ENCODE measurements at regions not wholly inside any gene's neighbourhood (a gene's known extent, or its start where the extent isn't known, plus 50 kb on each side); places are given as distances from the start of the nearest gene placed in this dataset.

DNA sequence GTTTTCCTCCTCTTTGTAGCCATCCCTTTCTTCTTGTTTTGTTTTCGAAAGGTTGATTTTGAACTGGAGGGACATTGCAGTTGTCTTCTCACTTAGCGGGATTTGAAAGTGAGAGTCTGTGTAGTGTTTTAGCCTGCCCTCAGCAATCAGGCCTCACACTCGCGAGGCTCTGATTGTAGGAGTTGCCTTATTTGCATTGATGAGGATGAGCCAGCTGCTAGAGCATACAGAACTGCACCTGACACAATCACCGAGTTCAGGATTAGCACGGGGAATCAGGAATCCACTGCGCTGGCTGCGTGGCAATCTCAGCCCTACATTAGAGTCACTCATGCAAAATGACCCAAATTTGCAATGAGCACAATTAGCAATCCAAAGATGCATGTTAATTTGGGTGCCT is 122.5 kb upstream of the TMEM161B start:
- Histone ChIP-seq H3K36me3 (ENCODE audit: control insufficient read depth in 2 of 2, extremely low read depth in 1 of 2, insufficient read depth in 1 of 2, low read length in 1 of 2) (no peaks in the 10 kb centered on the region), H3K9me3 (no peaks in the 10 kb centered on the region), H3K27ac (ENCODE audit: low read length) (no peak overlapping the region), H3K4me3 (ENCODE audit: control insufficient read depth in 1 of 2, extremely low read depth in 1 of 2, low read length in 1 of 2) (no peak overlapping the region), H3K4me1 (ENCODE audit: control insufficient read depth in 1 of 2, extremely low read depth in 1 of 2, insufficient read depth in 2 of 2, low read length in 2 of 2) (no peaks in the 10 kb centered on the region), H3K27me3 (replicated peaks in 1 of 2; ENCODE audit: control insufficient read depth in 2 of 2, extremely low read depth in 1 of 2, insufficient read depth in 2 of 2, low read length in 1 of 2) (peaks cover 0 to 3% of the 10 kb centered on the region in 2 experiments)
- no peak overlapping the region for H3K4me3 Mint-ChIP-seq
- no peak for DNase-seq
- no peaks in the 10 kb centered on the region for H3K4me1 Mint-ChIP-seq
- no peak for ATAC-seq (replicated peaks in 1 of 4)
- ChIA-PET POLR2A (no interaction called here), CTCF (no interaction called here)
- peaks cover 18 to 30% of the 10 kb centered on the region in 2 donors for H3K27me3 Mint-ChIP-seq
- no peaks in the 10 kb centered on the region for H3K9me3 Mint-ChIP-seq
- H3K36me3 Mint-ChIP-seq, result no peaks in the 10 kb centered on the region
- 56% methylated on average over 5 of the region's 8 CpGs for WGBS (ENCODE audit: insufficient coverage)
- H3K27ac Mint-ChIP-seq, result no peak overlapping the region

DNA sequence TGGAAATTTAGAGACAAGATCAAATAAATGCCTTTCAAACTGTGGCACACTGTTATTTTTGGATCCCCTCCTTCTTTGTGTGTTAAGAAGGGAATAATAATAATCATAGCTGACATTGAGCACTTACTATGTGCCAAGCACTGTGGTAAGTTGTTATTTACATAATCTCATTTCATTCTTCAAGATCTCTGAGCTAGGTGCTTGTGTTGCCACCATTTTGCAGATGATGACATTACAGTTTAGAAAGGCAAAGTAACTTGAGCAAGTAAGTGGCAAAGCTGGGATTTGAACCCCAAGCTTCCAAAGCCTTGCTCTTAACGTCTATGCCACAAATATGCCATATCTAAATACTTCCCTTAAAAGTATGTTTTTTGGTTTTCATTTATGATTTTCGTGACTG is 121.8 kb upstream of the TMEM161B start:
- Mint-ChIP-seq H3K4me1 (no peaks in the 10 kb centered on the region), H3K36me3 (no peaks in the 10 kb centered on the region), H3K27ac (no peak overlapping the region), H3K4me3 (no peak overlapping the region), H3K27me3 (peaks cover 18 to 27% of the 10 kb centered on the region in 2 donors), H3K9me3 (no peaks in the 10 kb centered on the region)
- H3K27me3 ChIP-seq (replicated peaks in 1 of 2; ENCODE audit: control insufficient read depth in 2 of 2, extremely low read depth in 1 of 2, insufficient read depth in 2 of 2, low read length in 1 of 2), result peaks cover 0 to 3% of the 10 kb centered on the region in 2 experiments
- ChIA-PET POLR2A (no interaction called here), CTCF (no interaction called here)
- DNase-seq, result no peak
- ATAC-seq (replicated peaks in 1 of 4), result no peak
- no peaks in the 10 kb centered on the region for H3K4me1 ChIP-seq (ENCODE audit: control insufficient read depth in 1 of 2, extremely low read depth in 1 of 2, insufficient read depth in 2 of 2, low read length in 2 of 2)
- H3K36me3 ChIP-seq (ENCODE audit: control insufficient read depth in 2 of 2, extremely low read depth in 1 of 2, insufficient read depth in 1 of 2, low read length in 1 of 2), result no peaks in the 10 kb centered on the region
- H3K9me3 ChIP-seq, result no peaks in the 10 kb centered on the region
- WGBS (ENCODE audit: insufficient coverage), result no CpG with 5 or more reads among the region's 2 CpGs
- H3K27ac ChIP-seq (ENCODE audit: low read length), result no peak overlapping the region
- H3K4me3 ChIP-seq (ENCODE audit: control insufficient read depth in 1 of 2, extremely low read depth in 1 of 2, low read length in 1 of 2), result no peak overlapping the region

DNA sequence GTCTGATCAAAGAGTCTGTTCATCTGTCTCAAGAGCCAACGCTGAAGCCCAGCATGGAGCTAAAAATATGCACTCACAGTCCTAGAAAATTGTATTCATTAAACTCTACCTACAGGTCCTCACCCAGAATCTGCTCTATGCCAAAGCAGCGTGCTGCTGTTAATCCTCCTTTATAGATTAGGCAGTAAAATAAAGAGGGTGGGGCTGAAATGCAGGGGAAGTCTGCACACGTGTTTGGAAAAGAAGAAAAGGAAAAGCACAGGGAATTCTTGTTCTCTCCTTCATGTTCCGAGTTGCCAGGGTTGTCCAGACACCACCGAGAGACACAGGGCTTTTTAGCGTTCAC is 121.4 kb upstream of the TMEM161B start:
- peaks cover 0 to 3% of the 10 kb centered on the region in 2 experiments for H3K27me3 ChIP-seq (replicated peaks in 1 of 2; ENCODE audit: control insufficient read depth in 2 of 2, extremely low read depth in 1 of 2, insufficient read depth in 2 of 2, low read length in 1 of 2)
- Mint-ChIP-seq H3K9me3 (no peaks in the 10 kb centered on the region), H3K27me3 (peaks cover 18 to 27% of the 10 kb centered on the region in 2 donors), H3K36me3 (no peaks in the 10 kb centered on the region), H3K27ac (no peak overlapping the region), H3K4me3 (no peak overlapping the region), H3K4me1 (no peaks in the 10 kb centered on the region)
- H3K9me3 ChIP-seq, result no peaks in the 10 kb centered on the region
- no peaks in the 10 kb centered on the region for H3K4me1 ChIP-seq (ENCODE audit: control insufficient read depth in 1 of 2, extremely low read depth in 1 of 2, insufficient read depth in 2 of 2, low read length in 2 of 2)
- ChIA-PET POLR2A (no interaction called here), CTCF (no interaction called here)
- no peak overlapping the region for H3K27ac ChIP-seq (ENCODE audit: low read length)
- DNase-seq, result no peak
- H3K4me3 ChIP-seq (ENCODE audit: control insufficient read depth in 1 of 2, extremely low read depth in 1 of 2, low read length in 1 of 2), result no peak overlapping the region
- WGBS (ENCODE audit: insufficient coverage), result 80% methylated on average over 1 of the region's 6 CpGs
- H3K36me3 ChIP-seq (ENCODE audit: control insufficient read depth in 2 of 2, extremely low read depth in 1 of 2, insufficient read depth in 1 of 2, low read length in 1 of 2), result no peaks in the 10 kb centered on the region
- no peak for ATAC-seq (replicated peaks in 1 of 4)

DNA sequence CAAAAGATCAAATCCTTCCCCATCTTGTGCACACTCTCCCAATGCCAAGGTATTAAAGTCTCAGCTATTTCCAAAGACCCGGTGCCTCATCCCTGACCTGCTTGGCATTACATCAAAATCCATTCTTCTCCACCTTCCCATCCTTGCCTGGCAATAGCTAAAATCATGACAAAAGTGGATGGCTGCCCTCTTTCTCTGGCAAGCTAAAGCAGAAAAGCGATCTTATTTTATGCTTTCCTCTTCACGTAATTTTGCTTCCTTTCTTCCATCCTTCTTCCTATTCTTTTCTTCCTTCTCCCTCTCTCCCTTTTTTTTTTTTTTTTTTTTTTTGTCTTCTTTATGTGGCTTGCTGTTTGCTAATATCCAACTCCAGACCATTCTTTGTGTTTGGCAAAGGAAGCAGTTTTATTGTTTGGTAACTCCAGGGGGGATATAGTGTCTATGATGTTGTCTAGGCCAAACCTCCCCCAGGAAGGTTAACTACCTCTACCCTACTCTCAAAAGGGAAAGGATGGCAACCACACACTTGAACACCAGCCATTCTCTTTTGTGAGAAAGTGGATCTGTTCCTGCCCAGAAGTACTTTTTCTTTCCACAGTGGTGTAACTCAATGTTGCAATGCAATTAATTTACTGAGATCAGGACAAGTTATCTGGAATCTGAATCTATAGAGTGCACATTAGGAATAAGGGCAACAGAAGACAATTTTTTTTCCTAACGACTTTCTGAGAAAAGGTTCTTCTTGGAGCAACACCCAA is 120.9 kb upstream of the TMEM161B start:
- Mint-ChIP-seq H3K4me3 (no peak overlapping the region), H3K9me3 (no peaks in the 10 kb centered on the region), H3K27me3 (peaks cover 14 to 26% of the 10 kb centered on the region in 2 donors), H3K4me1 (no peaks in the 10 kb centered on the region), H3K36me3 (no peaks in the 10 kb centered on the region), H3K27ac (no peak overlapping the region)
- ChIA-PET CTCF (no interaction called here), POLR2A (no interaction called here)
- no peak overlapping the region for H3K4me3 ChIP-seq (ENCODE audit: control insufficient read depth in 1 of 2, extremely low read depth in 1 of 2, low read length in 1 of 2)
- ATAC-seq (replicated peaks in 1 of 4) (no peak), DNase-seq (no peak)
- WGBS (ENCODE audit: insufficient coverage), result 100% methylated on average over 1 of the region's 4 CpGs
- H3K9me3 ChIP-seq, result no peaks in the 10 kb centered on the region
- no peaks in the 10 kb centered on the region for H3K36me3 ChIP-seq (ENCODE audit: control insufficient read depth in 2 of 2, extremely low read depth in 1 of 2, insufficient read depth in 1 of 2, low read length in 1 of 2)
- no peak overlapping the region for H3K27ac ChIP-seq (ENCODE audit: low read length)
- H3K27me3 ChIP-seq (replicated peaks in 1 of 2; ENCODE audit: control insufficient read depth in 2 of 2, extremely low read depth in 1 of 2, insufficient read depth in 2 of 2, low read length in 1 of 2), result peaks cover 0 to 3% of the 10 kb centered on the region in 2 experiments
- H3K4me1 ChIP-seq (ENCODE audit: control insufficient read depth in 1 of 2, extremely low read depth in 1 of 2, insufficient read depth in 2 of 2, low read length in 2 of 2), result no peaks in the 10 kb centered on the region

DNA sequence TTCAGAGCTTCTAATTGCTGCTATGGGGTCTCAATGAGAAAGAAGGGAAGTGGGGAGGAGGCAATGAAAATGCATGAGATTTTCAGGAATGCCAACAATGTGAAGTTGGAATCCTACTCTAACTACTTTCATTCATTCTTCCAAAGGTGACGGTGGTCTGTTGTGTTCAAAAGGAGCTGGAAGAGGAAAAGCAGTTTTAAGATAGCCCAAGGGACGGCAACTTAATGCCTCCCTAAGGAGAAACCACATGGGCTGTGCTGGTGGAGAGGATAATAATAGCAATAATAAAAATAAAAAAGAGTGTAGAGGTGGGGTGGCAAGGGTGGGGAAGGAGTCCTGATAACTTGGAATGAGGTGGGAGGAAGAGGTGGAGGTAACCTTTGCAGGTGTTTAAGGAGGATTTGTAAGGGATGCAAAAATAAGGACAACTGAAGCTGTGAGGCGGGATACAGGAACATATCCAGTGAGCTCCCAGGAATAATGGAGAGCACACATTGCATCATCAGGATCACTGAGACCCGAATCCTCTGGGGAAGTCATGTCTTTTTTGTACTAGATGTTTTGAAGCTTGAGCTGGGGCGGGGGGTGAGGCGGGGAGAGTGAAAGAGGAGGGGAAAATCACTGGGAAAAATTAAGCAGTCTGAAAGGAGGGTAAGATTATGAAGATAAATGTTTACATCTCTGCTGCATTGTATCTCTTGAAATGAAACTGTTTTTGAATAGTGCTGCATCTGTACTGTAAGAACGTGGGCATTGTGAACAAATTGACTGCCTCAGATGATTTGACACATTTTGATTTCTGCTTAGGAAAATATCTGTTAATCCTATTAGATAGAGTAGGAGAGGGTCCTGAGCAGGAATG is 120.1 kb upstream of the TMEM161B start:
- DNase-seq (no peak), ATAC-seq (replicated peaks in 1 of 4) (no peak)
- Mint-ChIP-seq H3K27me3 (peaks cover 12 to 23% of the 10 kb centered on the region in 2 donors), H3K9me3 (no peaks in the 10 kb centered on the region), H3K36me3 (no peaks in the 10 kb centered on the region), H3K4me3 (no peak overlapping the region), H3K27ac (no peak overlapping the region), H3K4me1 (no peaks in the 10 kb centered on the region)
- Histone ChIP-seq H3K36me3 (ENCODE audit: control insufficient read depth in 2 of 2, extremely low read depth in 1 of 2, insufficient read depth in 1 of 2, low read length in 1 of 2) (no peaks in the 10 kb centered on the region), H3K27me3 (replicated peaks in 1 of 2; ENCODE audit: control insufficient read depth in 2 of 2, extremely low read depth in 1 of 2, insufficient read depth in 2 of 2, low read length in 1 of 2) (peaks cover 0 to 3% of the 10 kb centered on the region in 2 experiments), H3K9me3 (no peaks in the 10 kb centered on the region), H3K27ac (ENCODE audit: low read length) (no peak overlapping the region), H3K4me3 (ENCODE audit: control insufficient read depth in 1 of 2, extremely low read depth in 1 of 2, low read length in 1 of 2) (no peak overlapping the region), H3K4me1 (ENCODE audit: control insufficient read depth in 1 of 2, extremely low read depth in 1 of 2, insufficient read depth in 2 of 2, low read length in 2 of 2) (no peaks in the 10 kb centered on the region)
- ChIA-PET CTCF (interaction anchor here in 1 of 2 donors (0.5 kb wide), 1 partner anchor 850 kb away, joined by 3 read pairs; no protein-coding TSS in a partner anchor), POLR2A (no interaction called here)
- WGBS (ENCODE audit: insufficient coverage), result 74% methylated on average over 6 of the region's 7 CpGs

DNA sequence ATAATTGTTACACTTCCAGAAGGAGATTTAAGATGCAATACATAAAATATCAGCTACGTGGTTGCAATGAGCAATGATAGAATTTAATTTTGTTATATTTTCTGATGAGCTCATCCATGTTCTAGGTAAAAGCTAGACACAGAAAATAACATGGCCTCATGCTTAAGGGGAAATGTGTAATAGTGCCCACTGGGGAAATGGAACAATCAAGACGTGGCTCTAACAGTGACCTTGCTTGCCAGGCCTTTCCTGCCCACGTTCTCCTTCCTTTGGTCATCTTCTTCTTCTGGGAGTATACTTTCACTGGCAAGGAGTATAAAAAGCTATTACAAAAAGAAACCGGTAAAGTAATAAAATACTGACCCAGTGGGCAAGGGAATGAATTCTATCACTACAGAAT is 116.2 kb upstream of the TMEM161B start:
- POLR2A ChIA-PET, result no interaction called here
- Histone ChIP-seq H3K9me3 (no peaks in the 10 kb centered on the region), H3K4me1 (ENCODE audit: control insufficient read depth in 1 of 2, extremely low read depth in 1 of 2, insufficient read depth in 2 of 2, low read length in 2 of 2) (no peaks in the 10 kb centered on the region), H3K36me3 (ENCODE audit: control insufficient read depth in 2 of 2, extremely low read depth in 1 of 2, insufficient read depth in 1 of 2, low read length in 1 of 2) (no peaks in the 10 kb centered on the region), H3K4me3 (ENCODE audit: control insufficient read depth in 1 of 2, extremely low read depth in 1 of 2, low read length in 1 of 2) (no peak overlapping the region), H3K27ac (ENCODE audit: low read length) (no peak overlapping the region), H3K27me3 (replicated peaks in 1 of 2; ENCODE audit: control insufficient read depth in 2 of 2, extremely low read depth in 1 of 2, insufficient read depth in 2 of 2, low read length in 1 of 2) (peaks cover 0 to 3% of the 10 kb centered on the region in 2 experiments)
- DNase-seq (no peak), ATAC-seq (replicated peaks in 1 of 4) (no peak)
- no peaks in the 10 kb centered on the region for H3K4me1 Mint-ChIP-seq
- H3K4me3 Mint-ChIP-seq, result no peak overlapping the region
- WGBS (ENCODE audit: insufficient coverage), result 100% methylated on average over 1 of the region's 4 CpGs
- no peaks in the 10 kb centered on the region for H3K36me3 Mint-ChIP-seq
- no peaks in the 10 kb centered on the region for H3K9me3 Mint-ChIP-seq
- CTCF ChIA-PET, result no interaction called here
- peaks cover 18 to 28% of the 10 kb centered on the region in 2 donors for H3K27me3 Mint-ChIP-seq
- H3K27ac Mint-ChIP-seq, result no peak overlapping the region

Measured in T-cell (primary cell).